OCI-LY7 (cell line): ENCODE measurements at regions not wholly inside any gene's neighbourhood (a gene's known extent, or its start where the extent isn't known, plus 50 kb on each side); places are given as distances from the start of the nearest gene placed in this dataset.

ENCODE experiments used
- CTCF ChIP-seq: fragments of 200-600 bp; sonication (generic); conservative IDR thresholded peaks from 2 replicates; pipeline ENCODE4 v1.5.1; 2014; ENCODE audit warnings: mild to moderate bottlenecking, antibody characterized with exemption, low read length, moderate library complexity, mixed read lengths
- EZH2phosphoT487 ChIP-seq: fragments of 200-600 bp; sonication (generic); IDR thresholded peaks from 2 replicates; pipeline ENCODE4 v1.6.1; 2018; ENCODE audit warnings: low read depth, borderline replicate concordance, mild to moderate bottlenecking, mixed run types, antibody characterized with exemption, low read length, moderate library complexity, mixed read lengths

- TF ChIP-seq CTCF (no peak), EZH2phosphoT487 (no peak)
Observed at GRCh38 chr9:79896390-79896980, 324.7 kb downstream of the TLE4 start.
